ENCODE measurements at regions not wholly inside any gene's neighbourhood (a gene's known extent, or its start where the extent isn't known, plus 50 kb on each side); places are given as distances from the start of the nearest gene placed in this dataset.

GRCh38 chr2:62304429-62305417 lies 108.8 kb downstream of the B3GNT2 start (continued):
- TF ChIP-seq ID3 (CRISPR knock-in tag; IDR thresholded peaks at IDR 0.05), result no peak
- TF ChIP-seq ID3 (tag; IDR thresholded peaks at IDR 0.05), result peak; percentile 52; the same call in 1 of the 2 replicates
- TF ChIP-seq ZBTB8A (IDR thresholded peaks at IDR 0.05; ENCODE audit: partially characterized antibody), result no peak
- TF ChIP-seq SREBF1 (IDR thresholded peaks at IDR 0.05; ENCODE audit: borderline replicate concordance, low read depth, low read length), result no peak
- no peak for TF ChIP-seq SRSF7 (optimal IDR thresholded peaks at IDR 0.05; ENCODE audit: low read depth, low read length)
- no peak for TF ChIP-seq KAT2B (IDR thresholded peaks at IDR 0.05; ENCODE audit: low read depth, low read length)
- TF ChIP-seq U2AF1 (optimal IDR thresholded peaks at IDR 0.05; ENCODE audit: low read depth, low read length), result no peak
- TF ChIP-seq PRDM10 (IDR thresholded peaks at IDR 0.05; ENCODE audit: partially characterized antibody), result no peak
- peak; percentile 92 for TF ChIP-seq L3MBTL2 (IDR thresholded peaks at IDR 0.05)
- TF ChIP-seq ZNF699 (CRISPR knock-in tag; IDR thresholded peaks at IDR 0.05; ENCODE audit: insufficient replicate concordance), result no peak
- TF ChIP-seq ARID1B (IDR thresholded peaks at IDR 0.05), result peak; percentile 90
- peak; percentile 24; the same call in 1 of the 2 replicates for TF ChIP-seq HCFC1 (IDR thresholded peaks at IDR 0.05; ENCODE audit: low read depth, low read length)
- peak; percentile 10; the same call in 1 of the 2 replicates for TF ChIP-seq GTF2E2 (tag; IDR thresholded peaks at IDR 0.05)
- 0 out of 2 replicates have a peak, but pooled peaks have one; percentile 57 for TF ChIP-seq FOXO4 (CRISPR knock-in tag; IDR thresholded peaks at IDR 0.05)
- TF ChIP-seq PCBP2 (IDR thresholded peaks at IDR 0.05; ENCODE audit: low read depth, low read length, poor library complexity, severe bottlenecking), result no peak
- no peak for TF ChIP-seq SMARCB1 (IDR thresholded peaks at IDR 0.05; ENCODE audit: insufficient read length, low read depth)
- peak in 1 of 2 experiments; percentile 85 for TF ChIP-seq AFF1 (IDR thresholded peaks at IDR 0.05; ENCODE audit: low read depth in 1 of 2, partially characterized antibody in 2 of 2)
